HG03159 (cell line): ENCODE measurements at regions not wholly inside any gene's neighbourhood (a gene's known extent, or its start where the extent isn't known, plus 50 kb on each side); places are given as distances from the start of the nearest gene placed in this dataset.
"Not testable (repeated sequence)": the region's sequence is repeated elsewhere in the genome, so short reads cannot be mapped to it uniquely, and the experiment has no call there.

Source experiments
- ATAC-seq: cut with Tn5 transposase; IDR thresholded peaks from one replicate; pipeline ENCODE4 v1.9.1; 2021; ENCODE audit warnings: mild to moderate bottlenecking, moderate library complexity; ENCODE audit not compliant: unreplicated experiment

DNA sequence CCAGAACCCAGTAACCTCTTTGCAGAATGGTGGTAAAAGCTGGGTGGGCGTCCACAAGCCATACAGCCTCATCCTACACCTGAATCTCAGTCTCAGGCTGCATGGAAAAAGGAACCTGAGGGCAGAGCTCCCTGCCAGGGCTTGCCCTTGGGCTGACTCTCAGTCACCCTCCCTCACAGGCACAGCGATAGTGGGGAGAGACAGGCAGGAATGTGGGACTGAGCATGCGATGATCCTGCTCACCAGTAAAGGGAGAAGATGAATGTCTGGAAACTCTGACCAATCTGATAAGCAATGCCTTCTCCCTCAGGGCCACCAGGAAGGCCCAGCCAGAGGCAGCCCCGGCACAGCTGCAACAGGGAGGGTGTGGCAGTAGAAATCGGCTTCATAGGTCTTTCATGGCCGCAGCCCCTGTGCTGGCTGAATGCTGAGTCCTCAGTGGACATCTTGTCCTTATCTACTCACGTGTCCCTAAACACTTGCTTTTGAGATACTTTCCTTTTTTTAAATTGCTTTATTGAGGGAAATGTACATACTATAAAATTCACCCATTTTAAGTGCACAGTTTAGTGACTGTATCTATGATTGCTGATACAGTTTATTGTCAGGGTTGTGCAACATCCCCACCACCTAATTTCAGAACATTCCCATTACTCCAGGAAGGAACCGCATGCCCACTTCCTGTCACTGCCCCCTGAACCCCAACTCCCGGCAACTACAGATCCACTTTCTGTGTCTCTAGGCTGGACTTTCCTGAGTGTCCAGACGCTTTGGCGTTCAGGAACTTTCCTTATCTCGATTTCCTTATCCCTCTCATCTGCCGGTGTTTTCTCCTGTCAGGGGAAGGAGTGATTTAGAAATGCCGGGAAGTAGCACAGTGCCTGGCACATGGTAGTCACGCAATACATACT is 258.1 kb downstream of the PCNX1 start:
- no peak for ATAC-seq

DNA sequence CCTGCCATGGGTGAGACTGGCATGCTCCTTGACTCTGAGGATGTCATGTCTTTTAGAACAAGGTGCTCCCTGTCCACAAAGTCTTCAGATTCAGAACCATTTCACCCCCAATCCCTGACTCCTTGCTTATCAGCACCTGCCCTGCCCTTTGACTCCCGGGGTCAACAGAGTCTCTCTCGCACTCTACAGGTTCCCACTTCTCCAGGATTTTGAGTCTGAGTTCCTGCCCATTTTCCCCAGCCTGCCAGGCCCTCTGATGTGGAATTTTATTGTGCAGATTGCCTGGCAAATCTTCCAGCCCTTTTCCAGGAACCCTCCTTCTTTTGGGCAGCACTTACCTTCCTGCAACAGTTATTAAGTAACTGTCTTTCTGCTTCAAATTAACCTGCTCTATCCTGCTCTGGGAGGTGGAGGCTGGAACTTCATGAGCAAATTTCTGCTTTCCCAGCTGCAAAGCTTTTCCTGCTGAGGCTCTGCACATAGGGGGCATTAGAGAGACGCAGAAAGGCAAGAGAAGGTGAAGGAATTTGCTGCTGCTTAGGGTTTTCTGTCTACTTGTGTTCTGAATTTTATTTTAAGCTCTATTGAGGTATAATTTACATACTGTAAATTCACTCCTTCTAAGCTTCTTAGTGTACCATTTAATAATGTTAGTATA is 259.1 kb downstream of the PCNX1 start:
- no peak for ATAC-seq

DNA sequence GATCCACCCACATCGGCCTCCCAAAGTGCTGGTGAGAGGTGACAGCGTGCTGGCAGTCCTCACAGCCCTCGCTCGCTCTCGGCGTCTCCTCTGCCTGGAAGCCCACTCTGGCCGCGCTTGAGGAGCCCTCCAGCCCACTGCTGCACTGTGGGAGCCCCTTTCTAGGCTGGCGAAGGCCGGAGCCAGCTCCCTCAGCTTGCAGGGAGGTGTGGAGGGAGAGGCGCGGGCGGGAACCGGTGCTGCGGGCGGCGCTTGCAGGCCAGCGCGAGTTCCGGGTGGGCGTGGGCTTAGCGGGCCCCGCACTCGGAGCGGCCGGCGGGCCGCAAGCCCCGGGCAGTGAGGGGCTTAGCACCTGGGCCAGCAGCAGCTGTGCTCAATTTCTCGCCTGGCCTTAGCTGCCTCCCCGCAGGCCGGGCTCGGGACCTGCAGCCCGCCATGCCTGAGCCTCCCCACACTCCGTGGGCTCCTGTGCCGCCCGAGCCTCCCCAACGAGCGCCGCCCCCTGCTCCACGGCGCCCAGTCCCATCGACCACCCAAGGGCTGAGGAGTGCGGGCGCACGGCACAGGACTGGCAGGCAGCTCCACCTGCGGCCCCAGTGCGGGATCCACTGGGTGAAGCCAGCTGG is 260.2 kb downstream of the PCNX1 start:
- not testable (repeated sequence) for ATAC-seq

DNA sequence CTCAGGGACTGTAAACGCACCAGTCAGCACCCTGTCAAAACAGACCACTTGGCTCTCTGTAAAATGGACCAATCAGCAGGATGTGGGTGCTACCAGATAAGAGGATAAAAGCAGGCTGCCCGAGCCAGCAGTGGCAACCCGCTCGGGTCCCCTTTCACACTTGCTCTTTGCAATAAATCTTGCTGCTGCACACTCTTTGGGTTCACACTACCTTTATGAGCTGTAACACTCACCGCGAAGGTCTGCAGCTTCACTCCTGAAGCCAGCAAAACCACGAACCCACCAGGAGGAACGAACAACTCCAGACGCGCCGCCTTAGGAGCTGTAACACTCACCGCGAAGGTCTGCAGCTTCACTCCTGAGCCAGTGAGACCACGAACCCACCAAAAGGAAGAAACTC is 260.9 kb downstream of the PCNX1 start:
- ATAC-seq, result not testable (repeated sequence)

DNA sequence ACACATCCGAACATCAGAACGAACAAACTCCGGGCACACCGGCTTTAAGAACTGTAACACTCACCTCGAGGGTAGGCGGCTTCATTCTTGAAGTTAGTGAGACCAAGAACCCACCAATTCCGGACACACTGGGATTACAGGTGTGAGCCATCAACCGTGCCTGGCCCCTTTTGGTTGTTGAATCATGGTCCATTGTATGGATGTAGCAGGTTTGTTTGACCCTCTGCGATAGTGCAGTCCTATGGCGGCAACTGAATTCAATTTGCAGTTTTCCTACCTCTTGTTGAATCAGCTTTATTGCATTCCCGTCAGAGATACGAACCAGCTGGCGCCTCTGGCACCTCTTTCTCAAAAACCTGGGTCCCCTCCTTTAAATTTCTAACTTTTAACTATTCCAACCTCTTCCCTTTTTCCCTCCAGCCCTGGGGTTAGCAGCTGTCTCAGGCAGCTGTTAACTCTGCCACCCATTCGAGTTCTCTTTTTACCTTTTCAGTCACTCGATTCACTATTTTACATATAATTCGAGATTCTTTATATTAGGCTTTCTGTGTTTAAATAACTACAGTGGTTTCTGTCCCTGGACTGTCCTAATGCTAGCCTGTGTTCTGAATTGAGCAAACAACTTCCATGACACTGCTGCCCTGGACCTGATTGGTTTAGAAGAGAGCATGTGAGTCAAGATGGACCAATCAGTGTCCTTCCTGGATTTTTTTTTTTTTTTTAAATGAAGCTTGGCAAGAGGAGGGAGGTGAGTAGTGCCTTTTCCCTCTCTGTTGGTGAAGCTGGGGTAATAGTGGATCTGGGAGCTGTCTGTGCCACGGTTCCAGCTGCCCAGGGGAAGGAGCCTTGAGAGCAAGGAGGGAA is 261.5 kb downstream of the PCNX1 start:
- ATAC-seq, result no peak

DNA sequence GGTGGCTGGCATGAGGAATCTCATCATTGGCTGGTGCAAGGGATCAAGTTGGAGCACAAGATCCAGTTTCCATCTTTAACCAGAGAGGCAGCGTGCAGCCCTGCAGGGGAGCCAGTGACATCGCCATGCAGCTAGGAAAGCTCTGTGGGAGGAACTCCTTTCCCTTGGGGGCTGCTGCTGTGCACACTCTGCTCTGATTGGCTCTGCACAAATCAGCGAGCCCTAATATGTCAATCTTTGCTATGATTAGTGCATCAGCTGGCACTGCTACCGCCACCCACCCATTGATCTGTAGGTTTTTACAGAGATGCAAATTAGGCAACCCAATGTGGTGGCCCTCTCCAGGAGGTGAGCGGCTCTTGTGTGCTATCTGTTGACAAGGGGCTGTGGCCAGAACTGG is 262.6 kb downstream of the PCNX1 start:
- no peak for ATAC-seq

DNA sequence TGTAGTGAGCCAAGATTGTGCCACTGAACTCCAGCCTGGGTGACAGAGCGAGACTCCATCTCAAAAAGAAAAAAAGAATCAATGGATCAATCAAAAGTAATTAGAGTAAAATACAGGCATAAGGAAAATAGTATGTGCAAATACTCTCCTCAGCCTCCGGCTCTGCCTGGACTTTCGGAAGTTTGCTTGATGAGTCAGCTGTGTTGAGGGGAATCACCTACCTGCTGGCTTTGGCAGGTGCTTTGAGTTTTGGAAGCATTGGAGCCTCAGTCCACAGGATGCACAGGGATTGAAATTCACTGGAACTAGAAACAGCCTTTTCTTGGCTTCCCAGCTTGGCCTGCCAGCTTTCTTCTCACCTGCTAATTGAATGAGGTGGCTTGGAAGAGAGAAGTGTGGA is 268.2 kb downstream of the PCNX1 start:
- no peak for ATAC-seq

DNA sequence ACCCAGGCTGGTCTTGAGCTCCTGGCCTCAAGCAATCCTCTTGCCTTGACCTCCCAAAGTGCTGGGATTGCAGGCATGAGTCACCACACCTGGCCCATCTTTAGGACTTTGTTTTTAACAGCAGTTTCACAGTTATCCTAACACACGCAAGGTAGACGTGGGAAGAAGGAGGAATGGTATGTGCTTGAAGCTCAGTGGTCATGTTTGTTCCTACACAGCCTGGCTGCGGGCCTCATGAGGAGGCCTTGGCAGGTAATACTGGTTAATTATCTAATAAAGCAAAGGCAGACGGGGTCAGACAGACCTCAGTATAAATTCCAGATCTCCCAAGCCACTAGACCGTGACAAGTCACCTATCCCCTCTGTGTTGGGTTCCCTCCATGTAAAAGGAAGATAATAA is 271.8 kb downstream of the PCNX1 start:
- no peak for ATAC-seq

DNA sequence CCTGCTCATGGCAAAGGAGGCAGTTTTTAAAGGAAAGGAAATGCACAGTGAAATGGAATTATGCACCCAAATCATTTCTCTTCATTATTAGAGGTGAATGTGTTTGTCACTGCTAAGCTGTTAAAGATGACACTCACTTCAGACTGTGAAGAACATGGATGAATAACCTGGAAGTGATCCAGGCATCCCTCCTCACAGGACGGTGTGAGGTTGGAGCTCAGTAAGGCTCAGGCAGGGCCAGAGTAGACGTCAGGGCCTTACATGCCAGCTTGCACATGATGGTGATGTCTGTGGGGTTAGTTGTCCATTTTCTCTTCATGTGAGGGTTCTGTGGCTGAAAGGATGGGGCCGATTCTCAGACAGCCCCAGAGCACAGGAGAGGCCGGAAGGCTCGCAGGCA is 273.1 kb downstream of the PCNX1 start:
- no peak for ATAC-seq

DNA sequence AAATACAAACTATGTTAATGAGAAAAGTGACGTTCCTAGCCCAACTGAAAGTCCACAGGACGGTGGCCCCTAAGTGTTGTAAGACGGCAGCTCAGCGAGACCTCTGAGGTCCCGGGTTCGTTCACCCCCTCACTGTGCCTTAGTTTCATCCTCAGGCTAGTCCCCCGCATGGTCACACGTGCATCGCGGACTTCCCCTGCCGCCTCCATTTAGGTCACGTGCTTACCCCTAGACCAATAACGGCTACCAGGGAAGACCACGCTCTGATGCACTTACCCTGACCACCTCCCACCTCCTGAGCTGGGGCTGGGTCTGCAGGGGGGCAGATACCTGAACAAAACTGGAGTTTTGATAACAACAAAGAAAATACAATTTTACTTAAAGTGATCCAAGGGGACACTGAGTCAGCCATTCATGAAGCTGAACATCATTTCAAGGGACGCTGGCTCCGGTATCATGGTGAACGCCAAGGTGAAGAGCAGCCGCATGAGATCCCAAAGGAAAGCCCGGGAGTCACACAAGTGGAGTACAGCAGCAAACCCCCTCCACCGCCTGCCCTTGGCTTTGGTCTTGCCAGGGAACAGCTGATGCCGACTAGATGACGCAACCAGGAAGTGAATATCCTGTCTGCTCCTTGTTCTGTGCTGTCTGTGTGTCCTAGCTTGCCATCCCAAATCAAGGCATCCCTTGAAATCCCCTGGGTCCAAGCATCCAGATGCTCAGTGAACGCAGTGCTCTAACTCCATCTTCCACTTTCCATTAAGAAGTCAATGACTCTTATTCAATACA is 274.1 kb downstream of the PCNX1 start:
- ATAC-seq, result no peak

DNA sequence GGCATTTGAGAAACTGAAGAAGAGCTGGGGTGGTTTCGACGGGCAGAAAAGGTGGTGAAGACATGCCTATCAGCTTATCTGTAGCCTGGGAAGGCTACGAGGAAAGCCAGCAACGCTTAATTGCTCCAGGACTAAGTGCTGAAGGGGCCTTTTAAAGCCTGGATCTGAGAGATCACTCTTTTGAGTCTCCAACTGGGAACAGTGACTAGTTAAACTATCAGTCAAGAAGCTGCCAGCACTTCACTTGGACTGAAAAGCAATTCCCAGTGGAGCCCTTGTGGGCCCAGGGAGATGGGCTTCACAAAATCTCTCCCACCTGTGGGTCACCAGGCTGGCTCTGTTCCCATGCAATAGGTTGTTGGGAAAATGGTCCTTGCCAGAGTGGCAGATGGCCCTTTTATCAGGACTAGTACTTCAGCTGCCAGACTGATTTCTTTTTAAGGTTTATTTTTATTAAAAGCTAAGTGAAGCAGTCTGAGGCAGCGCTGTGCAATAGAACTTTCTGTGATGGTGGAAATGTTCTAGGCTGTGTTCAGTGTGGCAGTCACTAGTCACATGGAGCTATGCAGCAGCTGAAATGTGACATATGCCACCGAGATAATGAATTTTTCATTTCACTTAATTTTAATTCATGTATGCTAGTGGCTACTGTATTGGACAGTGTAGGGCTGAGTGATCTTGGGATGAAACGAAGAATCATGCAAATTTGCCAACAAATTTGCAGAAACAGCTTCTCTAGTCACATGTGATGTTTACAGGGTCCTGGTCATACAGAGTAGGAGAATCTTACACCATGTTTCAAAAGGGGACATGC is 276.8 kb downstream of the PCNX1 start:
- ATAC-seq, result no peak

DNA sequence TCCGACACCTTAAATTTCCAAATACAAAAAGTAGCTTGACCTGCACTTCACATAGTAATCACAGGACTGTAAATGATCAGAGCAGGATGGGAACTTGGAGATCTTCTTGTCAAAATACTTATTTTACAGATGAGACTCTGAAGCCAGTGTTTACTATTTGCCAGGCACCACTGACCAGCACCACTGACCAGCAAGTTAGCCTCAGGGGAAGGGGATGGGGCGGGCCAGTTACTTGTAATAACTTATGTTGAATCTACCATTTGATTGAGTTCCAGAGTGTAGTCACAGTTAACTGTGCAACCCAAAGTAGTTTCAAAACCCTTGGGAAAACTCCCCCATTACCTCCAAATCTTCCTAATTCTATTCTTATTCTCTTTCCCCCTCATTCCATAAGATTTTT is 278.4 kb downstream of the PCNX1 start:
- no peak for ATAC-seq

DNA sequence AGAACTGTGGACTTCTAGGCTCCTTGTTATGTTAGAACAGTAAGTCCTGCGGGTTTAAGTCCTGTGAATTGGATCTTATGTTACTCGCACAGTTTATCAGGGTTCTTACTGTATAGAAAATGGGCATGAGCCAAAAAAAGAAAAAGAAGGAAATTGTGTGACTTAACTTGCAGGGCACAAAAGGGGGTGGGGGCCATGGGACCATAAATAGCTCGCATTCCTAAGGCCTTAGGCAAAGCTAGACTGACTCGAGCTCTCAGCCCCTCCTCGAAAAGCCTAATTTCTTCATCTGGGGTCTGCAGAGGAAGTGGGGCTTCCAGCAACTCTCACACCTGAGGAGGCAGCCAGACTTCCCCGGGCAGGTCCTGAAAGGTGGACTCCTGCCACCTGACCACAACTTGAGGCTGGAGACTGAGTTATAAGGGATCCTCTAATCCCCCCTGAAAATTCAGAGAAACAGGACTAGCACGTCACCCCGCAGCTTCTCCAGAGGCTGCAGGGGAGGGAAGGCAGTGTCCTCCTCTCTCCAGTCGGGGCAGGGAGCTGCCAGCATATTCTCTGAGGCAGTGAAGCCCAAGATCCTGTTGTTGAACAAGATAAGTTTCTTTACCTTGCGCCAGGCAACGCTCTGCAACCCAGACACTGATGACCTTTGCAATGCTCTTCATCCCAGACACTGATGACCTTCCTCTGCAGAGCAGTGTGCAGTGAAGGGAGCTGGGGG is 280.5 kb downstream of the PCNX1 start:
- ATAC-seq, result no peak

DNA sequence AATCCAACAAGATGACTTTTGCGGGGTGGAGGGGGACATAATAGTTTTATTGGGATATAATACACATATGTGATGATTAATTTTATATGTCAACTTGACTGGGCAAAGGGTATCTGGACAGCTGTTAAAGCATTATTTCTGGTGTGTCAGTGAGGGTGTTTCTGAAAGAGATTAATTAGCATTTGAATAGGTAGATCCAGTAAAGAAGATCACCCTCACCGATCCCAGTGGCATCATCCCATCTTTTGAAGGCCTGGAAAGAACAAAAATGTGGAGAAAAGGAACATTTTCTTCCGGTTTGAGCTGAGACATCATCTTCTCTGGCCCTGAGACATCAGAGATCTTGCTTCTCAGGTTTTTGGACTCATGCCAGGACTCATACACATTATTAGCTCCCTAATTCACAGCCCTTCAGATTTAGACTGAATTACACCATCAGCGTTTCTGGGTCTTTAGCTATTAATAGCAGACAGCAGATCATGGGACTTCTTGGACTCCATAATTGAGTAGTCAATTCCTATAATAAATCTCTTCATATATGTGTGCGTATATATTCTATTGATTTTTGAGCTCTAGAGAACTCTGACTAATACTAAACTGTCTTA is 283.6 kb downstream of the PCNX1 start:
- ATAC-seq, result no peak

DNA sequence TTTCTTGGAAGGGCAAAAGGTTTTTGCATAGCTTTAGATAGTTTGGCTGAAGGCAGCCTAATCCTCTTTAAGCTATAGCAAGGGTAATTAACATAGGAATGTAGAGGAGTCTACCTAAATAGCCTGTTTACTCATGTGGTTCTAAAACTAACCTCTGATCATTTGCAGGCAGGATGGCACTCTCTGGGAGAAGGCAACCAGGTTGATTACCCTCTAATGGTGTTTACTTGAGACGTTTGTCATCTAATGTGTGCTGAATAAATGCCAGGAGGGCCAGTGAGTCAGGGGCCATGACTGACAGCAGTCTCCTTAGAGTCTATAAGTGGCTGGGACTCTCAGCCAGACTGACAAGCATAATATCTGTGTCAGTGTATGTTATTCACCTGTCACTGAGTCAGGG is 286.4 kb downstream of the PCNX1 start:
- no peak for ATAC-seq

DNA sequence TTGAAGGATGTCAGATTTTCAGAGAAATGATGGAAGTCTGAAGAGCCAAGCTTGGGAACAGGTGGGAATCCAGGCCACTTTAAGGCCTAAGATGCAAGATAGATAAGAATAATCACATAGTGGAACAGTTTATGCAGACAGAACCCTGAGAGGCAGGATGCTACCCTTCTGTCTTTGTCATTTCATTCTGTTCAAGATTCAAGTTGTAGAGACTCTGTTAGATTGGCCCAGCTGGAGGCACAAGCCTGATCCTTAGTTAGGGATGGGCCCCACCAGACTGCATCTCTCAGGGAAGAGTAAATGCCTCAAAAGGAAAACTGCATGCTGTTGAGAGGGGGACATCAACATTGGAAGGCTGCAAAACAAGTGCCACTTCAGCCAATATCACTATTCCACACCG is 287.0 kb downstream of the PCNX1 start:
- ATAC-seq, result no peak

DNA sequence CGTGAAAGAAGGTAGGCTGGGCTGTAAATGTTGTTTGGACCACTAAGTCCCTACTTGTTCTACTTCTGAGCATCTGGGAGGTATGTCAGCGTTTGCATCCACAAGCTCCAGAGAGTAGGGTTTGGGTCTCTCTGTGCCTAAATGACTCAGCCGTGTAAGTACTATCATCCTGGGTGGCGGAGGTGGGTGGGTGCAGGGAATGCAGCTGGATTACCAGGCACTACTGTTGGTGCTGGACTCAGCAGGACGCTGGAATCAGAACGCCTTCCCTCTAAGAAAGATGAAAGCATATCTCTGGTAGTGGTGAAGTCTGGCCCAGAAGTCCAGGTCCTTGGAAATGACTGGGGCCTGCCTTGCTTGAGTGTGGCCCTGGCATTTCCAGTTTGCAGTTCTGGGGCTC is 289.7 kb downstream of the PCNX1 start:
- ATAC-seq, result no peak

DNA sequence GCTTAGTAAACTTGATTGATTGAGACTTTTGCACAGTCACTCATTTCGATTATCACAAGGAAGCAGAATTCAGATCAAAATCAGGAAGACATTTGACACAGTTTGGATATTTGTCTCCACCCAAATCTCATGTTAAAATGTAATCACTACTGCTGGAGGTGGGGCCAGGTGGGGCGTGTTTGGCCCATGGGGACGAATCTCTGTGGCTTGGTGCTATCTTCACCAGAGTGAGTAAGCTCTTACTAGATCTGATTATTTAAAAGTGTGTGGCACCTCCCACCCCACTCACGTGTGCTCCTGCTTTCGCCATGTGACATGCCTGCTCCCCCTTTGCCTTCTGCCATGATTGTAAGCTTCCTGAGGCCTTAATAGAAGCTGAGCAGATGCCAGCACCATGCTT is 291.4 kb downstream of the PCNX1 start:
- ATAC-seq, result no peak
